SHP77 (cell line): ENCODE measurements at regions not wholly inside any gene's neighbourhood (a gene's known extent, or its start where the extent isn't known, plus 50 kb on each side); places are given as distances from the start of the nearest gene placed in this dataset.
"Not testable (repeated sequence)": the region's sequence is repeated elsewhere in the genome, so short reads cannot be mapped to it uniquely, and the experiment has no call there.

Source experiments
- DNase-seq, 2 experiments: peaks; one replicate each; lab custom pipeline; 2025; lab: John Stamatoyannopoulos, UW

DNA sequence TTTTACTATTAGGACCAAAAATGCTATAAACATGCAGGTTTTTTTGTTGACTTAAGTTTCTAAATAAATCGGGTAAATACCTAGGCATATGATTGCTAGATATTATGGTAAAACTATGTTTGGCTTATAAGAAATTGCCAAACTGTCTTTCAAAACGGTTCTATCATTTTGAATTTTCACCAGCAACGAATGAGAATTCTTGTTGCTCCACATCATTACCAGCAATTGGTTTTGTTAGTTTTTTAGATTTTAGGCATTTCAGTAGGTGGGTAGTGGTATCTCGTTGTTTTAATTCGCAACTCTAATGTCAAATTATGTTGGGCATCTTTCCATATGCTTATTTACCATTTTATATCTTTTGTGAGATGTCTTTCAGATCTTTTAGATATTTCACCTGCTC lies 510.2 kb downstream of the JRKL start:
- no peak for DNase-seq

GRCh38 chr11:96905143-96905542 lies 515.3 kb downstream of the JRKL start:
- no peak for DNase-seq

DNA sequence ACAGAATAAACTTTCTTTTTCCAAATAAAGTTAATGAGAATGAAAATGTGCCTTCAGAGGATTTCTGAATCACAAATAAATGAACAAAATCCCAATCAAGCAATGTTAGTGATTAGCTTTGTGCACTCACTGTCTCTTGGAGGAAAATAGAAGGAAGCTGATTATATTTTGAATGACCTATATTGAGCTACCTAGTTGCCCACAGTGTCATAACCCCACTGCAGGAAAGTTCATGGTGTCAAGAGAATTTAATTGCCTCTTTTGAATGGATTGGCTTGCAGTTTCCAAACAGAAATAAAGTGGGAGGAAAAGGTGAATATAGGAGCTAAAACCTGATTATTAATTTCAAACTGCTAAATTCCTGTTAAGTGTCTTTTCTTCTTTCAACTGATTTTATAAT lies 515.9 kb downstream of the JRKL start:
- no peak for DNase-seq

DNA sequence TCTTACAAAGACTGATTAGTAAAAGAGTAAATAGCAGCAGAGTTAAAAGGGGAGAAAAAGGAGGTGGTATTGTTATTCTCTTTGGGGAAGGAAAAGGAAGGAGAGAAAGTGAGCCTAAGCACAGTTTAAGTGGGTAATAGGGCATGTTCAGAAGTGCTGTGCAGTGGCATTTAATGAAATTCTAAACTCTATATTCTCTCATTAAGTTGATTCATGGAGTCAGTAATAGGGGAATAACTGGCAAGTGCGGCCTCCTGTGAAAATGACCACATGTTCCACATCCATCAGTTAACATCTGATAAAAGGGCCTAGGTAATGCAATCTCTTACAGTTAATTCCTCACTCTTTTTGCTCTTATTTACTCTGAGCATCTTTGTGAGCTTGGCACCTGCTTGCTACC lies 516.7 kb downstream of the JRKL start:
- no peak for DNase-seq

- DNase-seq, result no peak
Measured at GRCh38 chr11:96925862-96926261, 536.0 kb downstream of the JRKL start.

DNA sequence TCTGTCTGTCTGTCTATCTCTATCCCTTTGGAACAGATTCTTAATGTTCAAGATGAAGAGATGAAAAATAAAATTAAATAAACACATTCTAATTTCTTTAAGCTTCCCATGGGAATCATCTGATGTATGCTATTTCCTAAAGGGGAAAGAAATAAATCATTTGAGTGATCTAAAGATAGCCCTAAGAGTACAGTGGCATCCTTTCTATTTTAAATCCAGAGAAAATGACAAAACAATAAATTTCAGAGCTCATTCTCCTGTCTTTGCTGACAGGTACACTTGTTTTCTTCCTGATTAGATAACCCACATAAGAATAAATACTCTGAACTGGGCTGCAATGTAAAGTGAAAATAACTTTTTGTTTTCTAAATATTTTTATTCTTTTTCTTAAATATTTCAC lies 550.4 kb downstream of the JRKL start:
- DNase-seq, result no peak

- no peak for DNase-seq
Measured at GRCh38 chr11:96942855-96943254, 553.0 kb downstream of the JRKL start.

DNA sequence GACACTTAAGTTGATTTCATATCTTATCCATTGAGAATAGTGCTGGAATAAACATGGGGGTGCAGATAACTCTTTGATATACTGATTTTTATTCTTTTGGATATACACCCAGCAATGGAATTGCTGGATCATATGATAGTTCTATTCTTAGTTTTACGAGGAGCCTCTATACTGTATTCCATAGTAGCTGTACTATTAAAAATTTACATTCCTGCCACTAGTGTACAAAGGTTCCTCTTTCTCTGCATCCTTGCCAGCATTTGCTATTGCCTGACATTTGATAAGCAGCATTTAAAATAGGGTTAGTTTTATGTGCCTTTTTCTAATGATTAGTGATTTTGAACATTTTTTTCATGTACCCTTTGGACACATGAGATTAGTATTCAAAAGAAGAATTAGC lies 554.2 kb downstream of the JRKL start:
- no peak for DNase-seq

GRCh38 chr11:96948066-96948465 lies 558.3 kb downstream of the JRKL start:
- no peak for DNase-seq

GRCh38 chr11:96949464-96949863 lies 559.7 kb downstream of the JRKL start:
- no peak for DNase-seq

- no peak for DNase-seq
Measured at GRCh38 chr11:96954587-96955242, 564.9 kb downstream of the JRKL start.

DNA sequence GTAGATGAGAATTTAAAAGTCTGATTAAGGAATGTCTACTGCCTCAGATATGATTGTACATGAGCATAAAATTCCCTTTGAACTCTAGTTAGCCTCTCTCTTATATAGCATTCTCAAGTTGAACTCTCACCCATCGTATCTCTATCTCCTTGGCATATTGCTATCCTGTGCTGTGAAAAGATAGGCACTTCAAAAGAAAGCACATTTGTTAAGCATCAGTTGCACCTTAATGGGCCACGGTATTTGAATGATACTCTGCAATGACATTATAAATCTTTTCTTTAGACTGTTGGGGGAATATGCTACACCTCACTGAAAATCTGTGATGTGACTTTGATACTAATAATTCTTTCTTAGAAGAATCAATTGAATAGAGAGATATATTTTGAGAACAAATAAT lies 570.7 kb downstream of the JRKL start:
- DNase-seq, result no peak

GRCh38 chr11:96960926-96961325 lies 571.1 kb downstream of the JRKL start:
- no peak for DNase-seq

- no peak for DNase-seq
Measured at GRCh38 chr11:96961931-96962330, 572.1 kb downstream of the JRKL start.

- DNase-seq, result no peak
Measured at GRCh38 chr11:96963375-96963774, 573.6 kb downstream of the JRKL start.

GRCh38 chr11:96964661-96965060 lies 574.8 kb downstream of the JRKL start:
- no peak for DNase-seq

GRCh38 chr11:96967616-96968015 lies 577.8 kb downstream of the JRKL start:
- DNase-seq, result no peak

- DNase-seq, result no peak
Measured at GRCh38 chr11:96969251-96969650, 579.4 kb downstream of the JRKL start.

DNA sequence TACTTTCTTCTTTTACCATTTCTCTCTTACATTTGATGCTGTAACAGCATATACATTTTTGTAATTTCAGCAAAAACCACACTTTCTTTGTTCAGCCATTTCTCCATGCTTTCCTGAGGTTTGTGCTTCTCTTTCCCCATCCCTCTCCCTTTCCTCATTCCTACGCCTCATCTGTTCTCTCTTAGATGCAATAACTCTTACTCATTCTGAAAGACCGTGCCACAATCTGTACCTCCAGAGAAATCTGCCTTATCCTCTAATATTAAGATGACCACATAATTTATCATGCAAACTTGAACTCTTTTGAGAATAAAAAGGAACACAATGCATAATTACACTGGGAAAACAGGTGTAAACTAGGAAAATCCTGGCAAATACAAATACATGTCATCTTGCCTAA lies 588.9 kb downstream of the JRKL start:
- DNase-seq, result no peak

DNA sequence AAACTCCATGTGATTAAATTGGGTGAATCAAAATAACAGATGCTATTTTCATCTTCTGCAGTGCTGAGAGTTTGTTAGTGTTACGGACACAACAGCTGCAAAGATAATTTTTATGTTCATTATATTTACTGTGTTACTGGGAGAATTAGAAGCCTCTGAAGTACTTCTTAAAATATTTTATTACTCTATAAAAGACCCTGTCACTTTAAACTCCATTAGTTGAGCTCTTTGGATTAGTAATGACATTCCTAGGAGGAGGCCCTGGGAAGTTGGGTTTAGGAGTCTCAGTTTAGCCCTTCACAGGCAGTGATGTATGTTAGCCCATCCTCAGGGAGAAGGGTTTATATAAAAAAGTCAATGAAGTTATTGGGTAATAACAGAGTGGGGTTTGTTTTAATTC lies 596.7 kb downstream of the JRKL start:
- no peak for DNase-seq

GRCh38 chr11:96990914-96991313 lies 601.1 kb downstream of the JRKL start:
- DNase-seq, result no peak

DNA sequence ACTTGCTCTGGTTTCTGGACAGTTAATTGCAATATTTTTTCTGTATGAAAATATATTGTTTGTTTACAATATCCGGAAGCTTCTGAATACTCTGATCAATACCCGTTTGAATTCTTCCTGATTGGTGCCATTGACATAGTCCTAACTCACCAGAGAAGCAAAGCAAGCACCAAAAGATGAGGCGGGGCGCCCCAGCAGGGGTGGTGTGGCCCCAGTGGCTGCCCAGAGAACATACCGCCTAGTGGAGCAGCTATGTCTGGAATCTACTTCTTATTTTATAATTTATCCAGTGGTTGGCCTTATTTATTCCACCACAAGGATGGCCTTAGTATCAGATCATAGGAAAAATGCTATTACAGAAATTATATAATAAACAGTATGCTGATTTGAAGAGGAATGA lies 610.7 kb downstream of the JRKL start:
- no peak for DNase-seq

DNA sequence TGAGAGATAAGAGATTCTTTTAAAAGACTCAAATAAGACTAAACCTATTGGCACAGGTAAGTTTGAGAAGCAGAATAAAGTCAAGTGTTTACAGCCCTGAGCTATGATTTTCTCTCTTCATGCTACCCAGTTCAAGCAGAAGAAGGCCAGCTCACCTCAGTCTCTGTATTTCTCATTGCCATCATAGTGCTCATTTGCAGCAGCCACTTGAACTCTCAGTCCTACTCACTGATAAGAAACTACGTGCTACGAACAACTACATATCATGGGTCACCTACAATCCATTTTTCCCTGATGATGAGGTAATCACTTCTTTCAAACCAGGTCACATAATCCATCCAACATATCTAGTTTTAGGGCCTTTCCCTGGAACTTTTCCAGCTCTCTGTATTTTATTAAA lies 617.5 kb downstream of the JRKL start:
- DNase-seq, result no peak

- no peak for DNase-seq
Measured at GRCh38 chr11:97009613-97010012, 619.8 kb downstream of the JRKL start.

- not testable (repeated sequence) for DNase-seq
Measured at GRCh38 chr11:97010997-97011396, 621.2 kb downstream of the JRKL start.
